Stomach (tissue), 8 donors: ENCODE measurements at regions not wholly inside any gene's neighbourhood (a gene's known extent, or its start where the extent isn't known, plus 50 kb on each side); places are given as distances from the start of the nearest gene placed in this dataset.

Experiments used
- DNase-seq, 2 donors: peaks; one replicate each; pipeline versions ENCODE4 v3.0.0 to v3.0.0-alpha.2; 2013 to 2019
- H3K27ac ChIP-seq, 5 donors: fragments of 200-600 bp in 4 of 5; sonication (generic) in 4 of 5; one replicate each; pipeline ENCODE4 v1.5.1; 2013 to 2019; ENCODE audit warnings: mild to moderate bottlenecking in 1 of 5, moderate library complexity in 1 of 5
- H3K27me3 ChIP-seq, 3 donors: fragments of 200-600 bp; sonication (generic); one replicate each; pipeline ENCODE4 v1.5.1; 2017 to 2019; ENCODE audit warnings: mixed run types in 1 of 3
- H3K36me3 ChIP-seq, 4 donors: fragments of 200-600 bp; sonication (generic); 1 replicate in 3 of 4; 2 replicates in 1 of 4; pipeline ENCODE4 v1.5.1; 2016 to 2019
- H3K4me1 ChIP-seq, 4 donors: fragments of 200-600 bp; sonication (generic); one replicate each; pipeline ENCODE4 v1.5.1; 2016 to 2019
- H3K4me3 ChIP-seq, 4 donors: fragments of 200-600 bp; sonication (generic) in 3 of 4; one replicate each; pipeline ENCODE4 v1.5.1; 2016 to 2019; ENCODE audit warnings: mild to moderate bottlenecking in 1 of 4
- H3K9me3 ChIP-seq, 4 donors: fragments of 200-600 bp; sonication (generic); one replicate each; pipeline ENCODE4 v1.5.1; 2016 to 2019
- CTCF ChIP-seq, 7 experiments: fragments of 450-650 bp in 4 of 7; fragments of 200-600 bp in 3 of 7; sonication (generic) in 3 of 7; IDR thresholded peaks; one replicate each; pipeline ENCODE4 v1.5.1; 2016 to 2019; ENCODE audit warnings: antibody characterized with exemption in 7 of 7, control low read depth in 2 of 7, mild to moderate bottlenecking in 1 of 7
- EP300 ChIP-seq: sonication (generic); formaldehyde crosslinking; IDR thresholded peaks from one replicate; pipeline ENCODE4 v1.6.1; 2017; ENCODE audit warnings: antibody characterized with exemption
- POLR2A ChIP-seq, 4 donors: fragments of 450-650 bp; IDR thresholded peaks; one replicate each; pipeline ENCODE4 v1.6.1; 2016; ENCODE audit warnings: antibody characterized with exemption in 4 of 4, control low read depth in 2 of 4, mild to moderate bottlenecking in 1 of 4, moderate library complexity in 1 of 4
- POLR2AphosphoS5 ChIP-seq, 3 donors: sonication (generic); formaldehyde crosslinking; IDR thresholded peaks; one replicate each; pipeline ENCODE4 v1.6.1; 2016; ENCODE audit warnings: antibody characterized with exemption in 3 of 3
- WGBS, 5 donors: extraction: QIAGEN DNeasy Blood & Tissue Kit in 3 of 5; methylation state at CpG; one replicate each; pipeline versions ENCODE4 v1.1.5 to v1.1.7; 2013 to 2018; 5-methylcytosine and 5-hydroxymethylcytosine counted together
- intact Hi-C: fragments of 100-400 bp; cut with DNase I; formaldehyde crosslinking; loops from one replicate; pipeline ENCODE4 v1.15.1; 2023; ENCODE audit warnings: low total_unique reads
- donor health status: healthy with polysubstance abuse.
- donor health status: Bipolar disorder and iron deficiency.
- donor health status: healthy.

- no peak overlapping the region for H3K27ac ChIP-seq
- no peaks in the 10 kb centered on the region for H3K27me3 ChIP-seq
- WGBS, 5 donors, result 78 to 90% (median 87%) methylated on average over 3 of the region's 3 CpGs
- intact Hi-C loops, result no loop called here
- no peak overlapping the region for H3K4me3 ChIP-seq
- H3K9me3 ChIP-seq, result peaks cover 0 to 8% (median 0%) of the 10 kb centered on the region in 4 donors
- TF ChIP-seq EP300 (no peak), CTCF (IDR thresholded peaks at IDR 0.05) (no peak), POLR2A (IDR thresholded peaks at IDR 0.05) (no peak), POLR2AphosphoS5 (IDR thresholded peaks at IDR 0.05) (no peak)
- H3K4me1 ChIP-seq, result no peaks in the 10 kb centered on the region
- no peaks in the 10 kb centered on the region for H3K36me3 ChIP-seq
- DNase-seq, result no peak
Measured at GRCh38 chr12:16984484-16984883, 378.5 kb upstream of the LMO3 start.

- intact Hi-C loops, result no loop called here
- no peak overlapping the region for H3K27ac ChIP-seq
- no peaks in the 10 kb centered on the region for H3K27me3 ChIP-seq
- H3K9me3 ChIP-seq, result peaks cover 0 to 6% (median 0%) of the 10 kb centered on the region in 4 donors
- no peaks in the 10 kb centered on the region for H3K4me1 ChIP-seq
- TF ChIP-seq POLR2A (IDR thresholded peaks at IDR 0.05), result no peak
- no peak for TF ChIP-seq CTCF (IDR thresholded peaks at IDR 0.05)
- no peak for TF ChIP-seq EP300
- TF ChIP-seq POLR2AphosphoS5 (IDR thresholded peaks at IDR 0.05), result no peak
- H3K36me3 ChIP-seq, result no peaks in the 10 kb centered on the region
- no peak overlapping the region for H3K4me3 ChIP-seq
- 85 to 93% (median 88%) methylated on average over 5 of the region's 5 CpGs for WGBS, 5 donors
- DNase-seq, result no peak
Measured at GRCh38 chr12:16972923-16973770, 367.2 kb upstream of the LMO3 start.

- no peaks in the 10 kb centered on the region for H3K4me1 ChIP-seq
- no peak overlapping the region for H3K4me3 ChIP-seq
- H3K27ac ChIP-seq, result no peak overlapping the region
- intact Hi-C loops, result no loop called here
- no peak for TF ChIP-seq CTCF (IDR thresholded peaks at IDR 0.05)
- TF ChIP-seq POLR2AphosphoS5 (IDR thresholded peaks at IDR 0.05), result no peak
- no peak for TF ChIP-seq EP300
- no peak for TF ChIP-seq POLR2A (IDR thresholded peaks at IDR 0.05)
- WGBS, 5 donors, result 87 to 98% (median 87%) methylated on average over 2 of the region's 2 CpGs
- H3K36me3 ChIP-seq, result no peaks in the 10 kb centered on the region
- peaks cover 0 to 7% (median 0%) of the 10 kb centered on the region in 4 donors for H3K9me3 ChIP-seq
- H3K27me3 ChIP-seq, result no peaks in the 10 kb centered on the region
- no peak for DNase-seq
Measured at GRCh38 chr12:16962889-16963288, 356.9 kb upstream of the LMO3 start.

GRCh38 chr12:16955083-16955657 is 349.2 kb upstream of the LMO3 start:
- DNase-seq, result no peak
- TF ChIP-seq POLR2AphosphoS5 (IDR thresholded peaks at IDR 0.05), result no peak
- no peak for TF ChIP-seq EP300
- no peak for TF ChIP-seq CTCF (IDR thresholded peaks at IDR 0.05)
- no peak for TF ChIP-seq POLR2A (IDR thresholded peaks at IDR 0.05)
- Histone ChIP-seq H3K9me3 (no peaks in the 10 kb centered on the region), H3K36me3 (no peaks in the 10 kb centered on the region), H3K27ac (no peak overlapping the region), H3K4me1 (no peaks in the 10 kb centered on the region), H3K4me3 (no peak overlapping the region), H3K27me3 (no peaks in the 10 kb centered on the region)
- WGBS, 5 donors, result 86 to 89% (median 88%) methylated on average over 5 of the region's 5 CpGs
- intact Hi-C loops, result no loop called here
